ENCODE measurements at regions not wholly inside any gene's neighbourhood (a gene's known extent, or its start where the extent isn't known, plus 50 kb on each side); places are given as distances from the start of the nearest gene placed in this dataset.

- TF ChIP-seq CTCF (IDR thresholded peaks at IDR 0.05; ENCODE audit: extremely low read depth in 1 of 2, insufficient read depth in 1 of 2, low read depth in 1 of 2, low read length in 2 of 2) (no peak), POLR2A (IDR thresholded peaks at IDR 0.05; ENCODE audit: low read depth, low read length) (no peak), POLR2AphosphoS5 (IDR thresholded peaks at IDR 0.05; ENCODE audit: insufficient read depth, low read depth, low read length) (no peak), EZH2 (IDR thresholded peaks at IDR 0.05; ENCODE audit: borderline replicate concordance, low read depth, low read length, severe bottlenecking) (no peak), MAX (IDR thresholded peaks at IDR 0.05; ENCODE audit: insufficient read depth, insufficient read length) (no peak), MYC (IDR thresholded peaks at IDR 0.05; ENCODE audit: low read depth, low read length) (no peak), FOS (IDR thresholded peaks at IDR 0.05; ENCODE audit: borderline replicate concordance, insufficient read depth, low read length) (no peak)
Observed at GRCh38 chr1:166721145-166721544, 118.1 kb upstream of the POGK start.

Measured in endothelial cell of umbilical vein (primary cell).